ENCODE measurements at regions not wholly inside any gene's neighbourhood (a gene's known extent, or its start where the extent isn't known, plus 50 kb on each side); places are given as distances from the start of the nearest gene placed in this dataset.

- no peak for TF ChIP-seq POLR2A (IDR thresholded peaks at IDR 0.05)
- TF ChIP-seq, protein P1, sequence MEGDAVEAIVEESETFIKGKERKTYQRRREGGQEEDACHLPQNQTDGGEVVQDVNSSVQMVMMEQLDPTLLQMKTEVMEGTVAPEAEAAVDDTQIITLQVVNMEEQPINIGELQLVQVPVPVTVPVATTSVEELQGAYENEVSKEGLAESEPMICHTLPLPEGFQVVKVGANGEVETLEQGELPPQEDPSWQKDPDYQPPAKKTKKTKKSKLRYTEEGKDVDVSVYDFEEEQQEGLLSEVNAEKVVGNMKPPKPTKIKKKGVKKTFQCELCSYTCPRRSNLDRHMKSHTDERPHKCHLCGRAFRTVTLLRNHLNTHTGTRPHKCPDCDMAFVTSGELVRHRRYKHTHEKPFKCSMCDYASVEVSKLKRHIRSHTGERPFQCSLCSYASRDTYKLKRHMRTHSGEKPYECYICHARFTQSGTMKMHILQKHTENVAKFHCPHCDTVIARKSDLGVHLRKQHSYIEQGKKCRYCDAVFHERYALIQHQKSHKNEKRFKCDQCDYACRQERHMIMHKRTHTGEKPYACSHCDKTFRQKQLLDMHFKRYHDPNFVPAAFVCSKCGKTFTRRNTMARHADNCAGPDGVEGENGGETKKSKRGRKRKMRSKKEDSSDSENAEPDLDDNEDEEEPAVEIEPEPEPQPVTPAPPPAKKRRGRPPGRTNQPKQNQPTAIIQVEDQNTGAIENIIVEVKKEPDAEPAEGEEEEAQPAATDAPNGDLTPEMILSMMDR (IDR thresholded peaks at IDR 0.05): no peak
Observed at GRCh38 chr7:49119706-49120105, 195.4 kb downstream of the CDC14C start.
